GM10248 (cell line): ENCODE measurements at regions not wholly inside any gene's neighbourhood (a gene's known extent, or its start where the extent isn't known, plus 50 kb on each side); places are given as distances from the start of the nearest gene placed in this dataset.
"Not testable (repeated sequence)": the region's sequence is repeated elsewhere in the genome, so short reads cannot be mapped to it uniquely, and the experiment has no call there.

Experiments
- CTCF ChIA-PET: fragments of 300-600 bp; sonication (Branson Sonifier 250); formaldehyde crosslinking; extraction: SDS; loops from one replicate; lab custom pipeline; 2021; ENCODE audit warnings: antibody characterized with exemption; lab: Yijun Ruan, JAX
- POLR2A ChIA-PET: fragments of 350-650 bp; sonication (Branson Sonifier 250); formaldehyde crosslinking; extraction: SDS; loops from one replicate; lab custom pipeline; 2020; ENCODE audit warnings: antibody characterized with exemption; lab: Yijun Ruan, JAX
- DNase-seq: peaks from one replicate; pipeline ENCODE4 v3.0.0; 2012; ENCODE audit errors: extremely low spot score
- CTCF ChIP-seq: IDR thresholded peaks from 2 replicates; pipeline ENCODE4 v1.5.1; 2012; ENCODE audit warnings: mild to moderate bottlenecking, low read depth; ENCODE audit errors: extremely low read depth, missing control alignments, control extremely low read depth

GRCh38 chr2:210971431-210971830 is 415.0 kb downstream of the CPS1 start:
- no peak for DNase-seq
- no peak for TF ChIP-seq CTCF
- ChIA-PET CTCF (no interaction called here), POLR2A (no interaction called here)

GRCh38 chr2:210986806-210987205 is 430.4 kb downstream of the CPS1 start:
- POLR2A ChIA-PET, DNase-seq: not testable (repeated sequence)
- CTCF ChIA-PET = interaction anchor here (1.3 kb wide), 1 partner anchor 9 kb away, joined by 4 read pairs; no protein-coding TSS in a partner anchor

- no peak for DNase-seq
- CTCF ChIA-PET = interaction anchor here (1.5 kb wide), 1 partner anchor 17 kb away, joined by 3 read pairs; no protein-coding TSS in a partner anchor
- TF ChIP-seq CTCF = no peak
- POLR2A ChIA-PET = no interaction called here
These were observed 434.7 kb downstream of the CPS1 start for GRCh38 chr2:210991107-210991506.

GRCh38 chr2:210994104-210994503 is 437.7 kb downstream of the CPS1 start:
- no peak for TF ChIP-seq CTCF
- ChIA-PET CTCF (no interaction called here), POLR2A (no interaction called here)
- DNase-seq = no peak

GRCh38 chr2:210997373-210997772 is 441.0 kb downstream of the CPS1 start:
- POLR2A ChIA-PET = no interaction called here
- no peak for TF ChIP-seq CTCF
- CTCF ChIA-PET = no interaction called here
- no peak for DNase-seq

GRCh38 chr2:210998334-210998733 is 441.9 kb downstream of the CPS1 start:
- no peak for DNase-seq
- CTCF ChIA-PET = no interaction called here

GRCh38 chr2:211014376-211014775 is 458.0 kb downstream of the CPS1 start:
- no peak for TF ChIP-seq CTCF

More at GRCh38 chr2:210998334-210998733, 441.9 kb downstream of the CPS1 start:
- POLR2A ChIA-PET = no interaction called here
- TF ChIP-seq CTCF = no peak

More at GRCh38 chr2:211014376-211014775, 458.0 kb downstream of the CPS1 start:
- DNase-seq = no peak
- ChIA-PET POLR2A (no interaction called here), CTCF (no interaction called here)
